Uterus (tissue), 2 donors: ENCODE measurements at regions not wholly inside any gene's neighbourhood (a gene's known extent, or its start where the extent isn't known, plus 50 kb on each side); places are given as distances from the start of the nearest gene placed in this dataset.

Source experiments
- CTCF ChIP-seq, 4 experiments: fragments of 200-600 bp in 2 of 4; fragments of 450-650 bp in 2 of 4; sonication (generic) in 2 of 4; IDR thresholded peaks; one replicate each; pipeline ENCODE4 v1.5.1; 2016 to 2019; ENCODE audit warnings: antibody characterized with exemption in 4 of 4, mild to moderate bottlenecking in 2 of 4, moderate library complexity in 1 of 4
- POLR2A ChIP-seq, 2 donors: fragments of 450-650 bp; IDR thresholded peaks; one replicate each; pipeline ENCODE4 v1.6.1; 2016; ENCODE audit warnings: antibody characterized with exemption in 2 of 2, mild to moderate bottlenecking in 1 of 2, moderate library complexity in 1 of 2

- TF ChIP-seq CTCF (IDR thresholded peaks at IDR 0.05): no peak
- no peak for TF ChIP-seq POLR2A (IDR thresholded peaks at IDR 0.05)
Observed at GRCh38 chr16:86355531-86355930, 154.8 kb upstream of the FOXF1 start.
